ENCODE measurements at regions not wholly inside any gene's neighbourhood (a gene's known extent, or its start where the extent isn't known, plus 50 kb on each side); places are given as distances from the start of the nearest gene placed in this dataset.

DNA sequence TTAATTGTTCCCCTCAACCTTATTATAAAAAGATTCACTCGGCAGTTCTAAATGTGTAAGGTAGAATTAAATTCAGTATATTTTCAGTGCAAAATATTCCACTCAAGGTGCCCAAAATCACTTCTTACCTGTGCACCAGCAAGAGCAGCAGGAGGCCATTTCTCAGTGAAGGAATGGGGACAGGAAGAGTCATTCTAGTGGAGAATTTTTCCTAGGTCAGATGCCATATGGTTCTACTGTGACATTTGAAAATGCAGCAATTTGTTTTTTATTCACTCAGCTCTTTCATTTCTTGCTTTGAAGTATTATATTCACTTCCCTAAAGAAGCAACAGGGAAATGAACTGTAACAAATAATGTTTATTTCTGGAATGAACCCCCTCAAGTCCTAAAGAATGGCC lies 264.0 kb upstream of the SYT1 start:
- Mint-ChIP-seq H3K4me1 (ENCODE audit: low read depth) (no peaks in the 10 kb centered on the region), H3K36me3 (ENCODE audit: low read depth) (no peaks in the 10 kb centered on the region), H3K27me3 (ENCODE audit: low read depth) (peaks cover 10% of the 10 kb centered on the region), H3K27ac (ENCODE audit: unreplicated experiment) (no peak overlapping the region), H3K4me3 (ENCODE audit: unreplicated experiment) (no peak overlapping the region), H3K9me3 (ENCODE audit: low read depth) (peaks cover 30% of the 10 kb centered on the region)
- no peak for DNase-seq (ENCODE audit: low spot score)
- TF ChIP-seq, protein P1, sequence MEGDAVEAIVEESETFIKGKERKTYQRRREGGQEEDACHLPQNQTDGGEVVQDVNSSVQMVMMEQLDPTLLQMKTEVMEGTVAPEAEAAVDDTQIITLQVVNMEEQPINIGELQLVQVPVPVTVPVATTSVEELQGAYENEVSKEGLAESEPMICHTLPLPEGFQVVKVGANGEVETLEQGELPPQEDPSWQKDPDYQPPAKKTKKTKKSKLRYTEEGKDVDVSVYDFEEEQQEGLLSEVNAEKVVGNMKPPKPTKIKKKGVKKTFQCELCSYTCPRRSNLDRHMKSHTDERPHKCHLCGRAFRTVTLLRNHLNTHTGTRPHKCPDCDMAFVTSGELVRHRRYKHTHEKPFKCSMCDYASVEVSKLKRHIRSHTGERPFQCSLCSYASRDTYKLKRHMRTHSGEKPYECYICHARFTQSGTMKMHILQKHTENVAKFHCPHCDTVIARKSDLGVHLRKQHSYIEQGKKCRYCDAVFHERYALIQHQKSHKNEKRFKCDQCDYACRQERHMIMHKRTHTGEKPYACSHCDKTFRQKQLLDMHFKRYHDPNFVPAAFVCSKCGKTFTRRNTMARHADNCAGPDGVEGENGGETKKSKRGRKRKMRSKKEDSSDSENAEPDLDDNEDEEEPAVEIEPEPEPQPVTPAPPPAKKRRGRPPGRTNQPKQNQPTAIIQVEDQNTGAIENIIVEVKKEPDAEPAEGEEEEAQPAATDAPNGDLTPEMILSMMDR (IDR thresholded peaks at IDR 0.05): no peak

DNA sequence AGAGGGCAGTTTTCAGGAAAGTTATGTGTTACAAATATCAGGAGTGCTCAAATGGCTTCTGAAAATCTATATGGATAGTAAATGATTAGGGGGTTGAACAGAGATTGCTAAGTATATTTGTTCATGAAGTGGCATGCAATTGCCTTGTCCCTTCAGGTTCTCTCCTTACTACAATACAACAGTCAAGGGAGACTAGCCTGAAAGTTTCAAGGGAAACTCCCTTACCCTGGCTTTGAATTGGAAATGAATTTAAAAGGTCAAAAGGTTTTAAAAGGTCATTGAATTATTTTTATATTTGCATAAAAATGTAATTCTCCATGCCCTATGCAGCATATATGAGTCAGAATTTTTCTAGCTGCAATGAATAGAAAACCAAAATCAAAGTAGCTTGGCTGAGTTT lies 253.1 kb upstream of the SYT1 start:
- peaks cover 10% of the 10 kb centered on the region for H3K9me3 Mint-ChIP-seq (ENCODE audit: low read depth)
- DNase-seq (ENCODE audit: low spot score): no peak
- no peak overlapping the region for H3K4me3 Mint-ChIP-seq (ENCODE audit: unreplicated experiment)
- H3K27ac Mint-ChIP-seq (ENCODE audit: unreplicated experiment): no peak overlapping the region
- H3K4me1 Mint-ChIP-seq (ENCODE audit: low read depth): no peaks in the 10 kb centered on the region
- H3K27me3 Mint-ChIP-seq (ENCODE audit: low read depth): no peaks in the 10 kb centered on the region
- TF ChIP-seq, protein P1 (IDR thresholded peaks at IDR 0.05): no peak
- H3K36me3 Mint-ChIP-seq (ENCODE audit: low read depth): no peaks in the 10 kb centered on the region

DNA sequence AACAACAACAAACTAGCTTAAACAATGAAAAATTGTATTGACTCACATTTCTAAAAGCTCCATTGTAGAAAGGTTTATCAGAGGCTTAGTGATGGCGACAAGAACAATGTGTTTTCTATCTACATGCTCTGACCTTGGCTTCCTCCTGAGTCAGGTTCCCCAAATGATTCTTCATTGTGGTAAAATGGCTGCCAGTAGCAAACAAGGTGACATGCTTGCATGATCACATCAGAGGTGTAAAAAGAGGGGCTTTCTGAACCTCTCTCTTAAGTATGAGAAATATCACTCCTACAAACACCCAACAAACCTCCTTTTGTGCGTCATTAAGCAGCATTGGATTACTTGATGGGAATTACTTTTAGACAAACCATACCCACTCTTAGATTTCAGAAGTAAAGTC lies 252.4 kb upstream of the SYT1 start:
- Mint-ChIP-seq H3K27me3 (ENCODE audit: low read depth) (no peaks in the 10 kb centered on the region), H3K4me3 (ENCODE audit: unreplicated experiment) (no peak overlapping the region), H3K27ac (ENCODE audit: unreplicated experiment) (no peak overlapping the region), H3K9me3 (ENCODE audit: low read depth) (peaks cover 10% of the 10 kb centered on the region), H3K4me1 (ENCODE audit: low read depth) (no peaks in the 10 kb centered on the region), H3K36me3 (ENCODE audit: low read depth) (no peaks in the 10 kb centered on the region)
- no peak for DNase-seq (ENCODE audit: low spot score)
- TF ChIP-seq, protein P1 (IDR thresholded peaks at IDR 0.05): no peak

DNA sequence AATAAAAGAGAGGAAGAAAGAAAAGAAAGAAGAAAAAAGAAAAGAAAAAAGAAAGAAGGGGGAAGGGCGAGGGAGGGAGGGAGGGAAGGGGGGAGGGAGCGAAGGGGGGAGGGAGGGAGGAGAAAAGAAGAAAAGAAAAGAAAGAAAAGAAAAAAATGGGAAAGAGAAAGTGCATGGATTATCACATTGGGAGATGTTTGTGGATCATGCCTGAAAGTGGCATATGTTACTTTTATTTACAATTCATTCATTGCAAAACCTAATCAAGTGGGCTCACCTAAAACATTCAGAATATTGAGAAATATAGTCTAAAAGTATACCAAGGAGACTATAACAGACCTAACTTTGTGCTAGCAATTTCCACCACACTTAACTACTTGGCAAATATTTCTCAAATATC lies 246.9 kb upstream of the SYT1 start:
- TF ChIP-seq, protein P1 (IDR thresholded peaks at IDR 0.05): no peak
- Mint-ChIP-seq H3K27me3 (ENCODE audit: low read depth) (peaks cover 4% of the 10 kb centered on the region), H3K36me3 (ENCODE audit: low read depth) (no peaks in the 10 kb centered on the region), H3K27ac (ENCODE audit: unreplicated experiment) (no peak overlapping the region), H3K4me1 (ENCODE audit: low read depth) (no peaks in the 10 kb centered on the region), H3K9me3 (ENCODE audit: low read depth) (peaks cover 3% of the 10 kb centered on the region), H3K4me3 (ENCODE audit: unreplicated experiment) (no peak overlapping the region)
- DNase-seq (ENCODE audit: low spot score): no peak

DNA sequence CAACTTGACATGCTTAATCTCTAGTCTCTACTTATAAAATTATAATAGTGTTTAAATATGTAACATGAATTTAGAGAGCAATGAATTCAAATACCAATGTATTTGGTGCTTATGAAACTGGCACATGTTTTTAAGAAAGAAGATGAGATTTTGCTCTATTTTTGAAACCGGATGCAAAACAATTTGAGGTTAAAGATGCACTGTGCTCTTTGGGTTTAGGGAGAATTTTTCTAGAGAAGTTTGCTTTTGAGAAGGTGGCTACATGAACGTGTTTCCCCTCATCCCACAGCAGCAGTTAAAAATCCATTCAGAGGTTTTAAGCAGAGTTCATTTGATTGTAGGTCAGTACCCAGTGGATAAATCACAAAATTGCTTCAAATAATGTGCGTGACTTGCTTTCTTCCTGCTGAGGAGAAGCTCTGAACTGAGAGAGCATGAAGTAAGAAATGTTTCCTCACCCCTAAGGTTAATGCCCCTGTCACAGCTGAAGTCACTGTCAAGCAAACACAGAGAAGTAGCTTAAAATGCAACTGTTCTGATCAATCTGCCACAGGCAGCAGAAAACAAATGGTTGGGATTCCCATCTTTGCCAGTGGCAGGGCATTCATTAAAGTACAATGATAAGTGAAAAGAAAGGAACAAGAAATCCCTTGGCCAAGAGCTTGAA lies 241.9 kb upstream of the SYT1 start:
- Mint-ChIP-seq H3K36me3 (ENCODE audit: low read depth) (no peaks in the 10 kb centered on the region), H3K27ac (ENCODE audit: unreplicated experiment) (no peak overlapping the region), H3K4me3 (ENCODE audit: unreplicated experiment) (no peak overlapping the region), H3K9me3 (ENCODE audit: low read depth) (peaks cover 3% of the 10 kb centered on the region), H3K27me3 (ENCODE audit: low read depth) (peaks cover 12% of the 10 kb centered on the region), H3K4me1 (ENCODE audit: low read depth) (no peaks in the 10 kb centered on the region)
- DNase-seq (ENCODE audit: low spot score): no peak
- TF ChIP-seq, protein P1 (IDR thresholded peaks at IDR 0.05): no peak

Measured in chondrocyte (in vitro differentiated cells).